ENCODE measurements at regions not wholly inside any gene's neighbourhood (a gene's known extent, or its start where the extent isn't known, plus 50 kb on each side); places are given as distances from the start of the nearest gene placed in this dataset.

GRCh38 chr15:91522605-91523332 is 330.7 kb upstream of the SLCO3A1 start:
- TF ChIP-seq CTCF (conservative IDR thresholded peaks at IDR 0.05; ENCODE audit: low read depth, low read length): peak; percentile 49
- no peak for TF ChIP-seq EZH2phosphoT487 (IDR thresholded peaks at IDR 0.05; ENCODE audit: borderline replicate concordance, low read length)
